BLaER1 treated with 17β-estradiol and CSF1 and Interleukin-3, amounts not matched to agents 10 nM and 100 nM (cell line): ENCODE measurements at regions not wholly inside any gene's neighbourhood (a gene's known extent, or its start where the extent isn't known, plus 50 kb on each side); places are given as distances from the start of the nearest gene placed in this dataset.

ENCODE experiments used
- H3K27ac ChIP-seq, 11 experiments: shearing (Covaris generic); formaldehyde crosslinking; 2 replicates each; pipeline ENCODE4 v1.8.1; 2022
- H3K27me3 ChIP-seq, 11 experiments: shearing (Covaris generic); formaldehyde crosslinking; 2 replicates each; pipeline ENCODE4 v1.8.1; 2022
- H3K36me3 ChIP-seq, 11 experiments: shearing (Covaris generic); formaldehyde crosslinking; 2 replicates each; pipeline ENCODE4 v1.8.1; 2022
- H3K4me1 ChIP-seq, 10 experiments: shearing (Covaris generic); formaldehyde crosslinking; 2 replicates each; pipeline ENCODE4 v1.8.1; 2022
- H3K4me2 ChIP-seq, 11 experiments: shearing (Covaris generic); formaldehyde crosslinking; 2 replicates each; pipeline ENCODE4 v1.8.1; 2022
- H3K4me3 ChIP-seq, 10 experiments: shearing (Covaris generic); formaldehyde crosslinking; 2 replicates each; pipeline ENCODE4 v1.8.1; 2022
- H3K9ac ChIP-seq, 11 experiments: shearing (Covaris generic); formaldehyde crosslinking; 2 replicates each; pipeline ENCODE4 v1.8.1; 2022
- H3K9me3 ChIP-seq, 11 experiments: shearing (Covaris generic); formaldehyde crosslinking; replicated peaks in 1 of 11; 2 replicates each; pipeline ENCODE4 v1.8.1; 2022
- H4K20me1 ChIP-seq, 11 experiments: shearing (Covaris generic); formaldehyde crosslinking; 2 replicates each; pipeline ENCODE4 v1.8.1; 2022
- Cebpa-rat ChIP-seq, 11 experiments: shearing (Covaris generic); IDR thresholded peaks; 2 replicates each; pipeline ENCODE4 v1.8.1; 2022

- Histone ChIP-seq H3K4me1 (no peaks in the 10 kb centered on the region), H3K9me3 (peaks cover 0 to 3% (median 0%) of the 10 kb centered on the region in 11 experiments; a peak in 1 of 22 replicates), H4K20me1 (no peaks in the 10 kb centered on the region), H3K27me3 (no peaks in the 10 kb centered on the region), H3K27ac (no peak overlapping the region), H3K36me3 (no peaks in the 10 kb centered on the region), H3K4me2 (no peak overlapping the region), H3K4me3 (no peak overlapping the region), H3K9ac (no peak overlapping the region)
- no peak for TF ChIP-seq Cebpa-rat (IDR thresholded peaks at IDR 0.05)
Observed at GRCh38 chr12:98022961-98023360, 492.4 kb upstream of the TMPO start.

GRCh38 chr12:98037401-98038140 is 477.8 kb upstream of the TMPO start:
- Histone ChIP-seq H3K4me1 (no peaks in the 10 kb centered on the region), H3K27ac (no peak overlapping the region), H3K27me3 (no peaks in the 10 kb centered on the region), H3K9ac (no peak overlapping the region), H3K4me2 (no peak overlapping the region), H3K9me3 (peaks cover 0 to 29% (median 10%) of the 10 kb centered on the region in 11 experiments; a peak in 13 of 22 replicates), H4K20me1 (no peaks in the 10 kb centered on the region), H3K4me3 (no peak overlapping the region), H3K36me3 (no peaks in the 10 kb centered on the region)
- TF ChIP-seq Cebpa-rat (IDR thresholded peaks at IDR 0.05): no peak

GRCh38 chr12:98042668-98043067 is 472.7 kb upstream of the TMPO start:
- H3K4me1 ChIP-seq: no peaks in the 10 kb centered on the region
- H3K9me3 ChIP-seq: peaks cover 0 to 28% (median 10%) of the 10 kb centered on the region in 11 experiments; a peak in 13 of 22 replicates
- H3K4me2 ChIP-seq: no peak overlapping the region
- H3K27me3 ChIP-seq: no peaks in the 10 kb centered on the region
- H3K9ac ChIP-seq: no peak overlapping the region
- H3K4me3 ChIP-seq: no peak overlapping the region
- TF ChIP-seq Cebpa-rat (IDR thresholded peaks at IDR 0.05): no peak
- H3K36me3 ChIP-seq: no peaks in the 10 kb centered on the region
- no peak overlapping the region for H3K27ac ChIP-seq
- no peaks in the 10 kb centered on the region for H4K20me1 ChIP-seq

GRCh38 chr12:98045395-98045794 is 470.0 kb upstream of the TMPO start:
- no peak overlapping the region for H3K9ac ChIP-seq
- no peaks in the 10 kb centered on the region for H3K36me3 ChIP-seq
- H4K20me1 ChIP-seq: no peaks in the 10 kb centered on the region
- no peaks in the 10 kb centered on the region for H3K27me3 ChIP-seq
- TF ChIP-seq Cebpa-rat (IDR thresholded peaks at IDR 0.05): no peak
- no peaks in the 10 kb centered on the region for H3K4me1 ChIP-seq
- no peak overlapping the region for H3K4me2 ChIP-seq
- H3K9me3 ChIP-seq: peaks cover 0 to 10% (median 0%) of the 10 kb centered on the region in 11 experiments; a peak in 2 of 22 replicates
- H3K4me3 ChIP-seq: no peak overlapping the region
- H3K27ac ChIP-seq: no peak overlapping the region

- Histone ChIP-seq H3K27ac (no peak overlapping the region), H3K27me3 (no peaks in the 10 kb centered on the region), H3K9ac (no peak overlapping the region), H4K20me1 (no peaks in the 10 kb centered on the region), H3K4me2 (no peak overlapping the region), H3K4me3 (no peak overlapping the region), H3K4me1 (no peaks in the 10 kb centered on the region), H3K36me3 (no peaks in the 10 kb centered on the region), H3K9me3 (0 out of 22 replicates have a peak, but pooled peaks cover 0 to 5% (median 0%) of the 10 kb centered on the region in 11 experiments)
- TF ChIP-seq Cebpa-rat (IDR thresholded peaks at IDR 0.05): no peak
Observed at GRCh38 chr12:98048326-98048725, 467.1 kb upstream of the TMPO start.

- no peak for TF ChIP-seq Cebpa-rat (IDR thresholded peaks at IDR 0.05)
- no peak overlapping the region for H3K4me3 ChIP-seq
- H3K27me3 ChIP-seq: no peaks in the 10 kb centered on the region
- no peak overlapping the region for H3K27ac ChIP-seq
- H3K4me2 ChIP-seq: no peak overlapping the region
- no peak overlapping the region for H3K9ac ChIP-seq
- H4K20me1 ChIP-seq: no peaks in the 10 kb centered on the region
- peaks cover 0 to 23% (median 12%) of the 10 kb centered on the region in 10 experiments; a peak in 16 of 20 replicates for H3K4me1 ChIP-seq
- H3K36me3 ChIP-seq: no peaks in the 10 kb centered on the region
- peaks cover 0 to 15% (median 3%) of the 10 kb centered on the region in 11 experiments; a peak in 1 of 22 replicates for H3K9me3 ChIP-seq
Observed at GRCh38 chr12:98053202-98053601, 462.2 kb upstream of the TMPO start.

GRCh38 chr12:98057701-98058100 is 457.7 kb upstream of the TMPO start:
- Histone ChIP-seq H3K4me3 (no peak overlapping the region), H3K27ac (peak overlapping the region in 1 of 11 experiments; percentile 24; a peak in 1 of 22 replicates), H3K27me3 (no peaks in the 10 kb centered on the region), H3K9me3 (peaks cover 0 to 27% (median 9%) of the 10 kb centered on the region in 11 experiments; a peak in 7 of 22 replicates), H3K4me2 (peak overlapping the region in 8 of 11 experiments; percentile 11 to 89 (median 63); a peak in 17 of 22 replicates), H3K36me3 (no peaks in the 10 kb centered on the region; a peak in 1 of 22 replicates), H3K4me1 (peaks cover 0 to 57% (median 34%) of the 10 kb centered on the region in 10 experiments; a peak in 16 of 20 replicates), H4K20me1 (no peaks in the 10 kb centered on the region), H3K9ac (no peak overlapping the region)
- TF ChIP-seq Cebpa-rat (IDR thresholded peaks at IDR 0.05): no peak

- Histone ChIP-seq H3K4me2 (peak overlapping the region in 8 of 11 experiments; percentile 11 to 89 (median 63); a peak in 16 of 22 replicates), H3K9me3 (peaks cover 0 to 32% (median 9%) of the 10 kb centered on the region in 11 experiments; a peak in 8 of 22 replicates), H3K36me3 (no peaks in the 10 kb centered on the region; a peak in 1 of 22 replicates), H3K4me1 (peaks cover 0 to 57% (median 34%) of the 10 kb centered on the region in 10 experiments; a peak in 16 of 20 replicates), H3K27ac (peak overlapping the region in 4 of 11 experiments; percentile 15 to 37 (median 24); a peak in 7 of 22 replicates), H3K27me3 (no peaks in the 10 kb centered on the region), H3K9ac (no peak overlapping the region), H4K20me1 (no peaks in the 10 kb centered on the region), H3K4me3 (no peak overlapping the region)
- no peak for TF ChIP-seq Cebpa-rat (IDR thresholded peaks at IDR 0.05)
Observed at GRCh38 chr12:98058213-98058612, 457.2 kb upstream of the TMPO start.

GRCh38 chr12:98058838-98059237 is 456.6 kb upstream of the TMPO start:
- peaks cover 0 to 34% (median 9%) of the 10 kb centered on the region in 11 experiments; a peak in 8 of 22 replicates for H3K9me3 ChIP-seq
- H3K9ac ChIP-seq: no peak overlapping the region
- H3K27ac ChIP-seq: peak overlapping the region in 4 of 11 experiments; percentile 23 to 67 (median 48); a peak in 7 of 22 replicates
- no peaks in the 10 kb centered on the region for H4K20me1 ChIP-seq
- H3K4me3 ChIP-seq: no peak overlapping the region
- H3K36me3 ChIP-seq: no peaks in the 10 kb centered on the region; a peak in 1 of 22 replicates
- H3K27me3 ChIP-seq: no peaks in the 10 kb centered on the region
- TF ChIP-seq Cebpa-rat (IDR thresholded peaks at IDR 0.05): no peak
- H3K4me1 ChIP-seq: peaks cover 0 to 58% (median 34%) of the 10 kb centered on the region in 10 experiments; a peak in 16 of 20 replicates
- peak overlapping the region in 10 of 11 experiments; percentile 2 to 89 (median 62); a peak in 19 of 22 replicates for H3K4me2 ChIP-seq
